Liver (tissue), 8 donors: ENCODE measurements at regions not wholly inside any gene's neighbourhood (a gene's known extent, or its start where the extent isn't known, plus 50 kb on each side); places are given as distances from the start of the nearest gene placed in this dataset.

Experiments
- DNase-seq: peaks from one replicate; pipeline ENCODE4 v3.0.0-alpha.2; 2017; ENCODE audit warnings: low spot score
- H3K27ac ChIP-seq, 2 donors: one replicate each; pipeline ENCODE4 v1.7.0; 2013; ENCODE audit warnings: inconsistent platforms in 2 of 2, low read length in 2 of 2, control low read depth in 1 of 2, low read depth in 1 of 2, mild to moderate bottlenecking in 1 of 2
- H3K27me3 ChIP-seq, 4 donors: one replicate each; pipeline versions ENCODE4 v1.6.1 to v1.7.0; 2013; ENCODE audit warnings: low read length in 3 of 4, inconsistent platforms in 1 of 4, mild to moderate bottlenecking in 1 of 4, moderate library complexity in 1 of 4; ENCODE audit not compliant: control insufficient read depth in 4 of 4, insufficient read depth in 4 of 4
- H3K36me3 ChIP-seq, 4 donors: one replicate each; pipeline versions ENCODE4 v1.6.1 to v1.7.0; 2013; ENCODE audit warnings: low read length in 3 of 4, mild to moderate bottlenecking in 3 of 4, low read depth in 1 of 4, moderate library complexity in 1 of 4; ENCODE audit not compliant: control insufficient read depth in 4 of 4, insufficient read depth in 3 of 4
- H3K4me1 ChIP-seq, 4 donors: one replicate each; pipeline versions ENCODE4 v1.6.1 to v1.7.0; 2013; ENCODE audit warnings: low read length in 3 of 4, mild to moderate bottlenecking in 3 of 4, moderate library complexity in 1 of 4; ENCODE audit not compliant: control insufficient read depth in 4 of 4, insufficient read depth in 4 of 4
- H3K4me3 ChIP-seq, 3 donors: one replicate each; pipeline versions ENCODE4 v1.6.1 to v1.7.0; 2013; ENCODE audit warnings: low read length in 3 of 3, control low read depth in 1 of 3, low read depth in 1 of 3, mild to moderate bottlenecking in 1 of 3
- H3K9ac ChIP-seq, 2 donors: one replicate each; pipeline ENCODE4 v1.7.0; 2013; ENCODE audit warnings: low read length in 2 of 2, mild to moderate bottlenecking in 2 of 2, moderate library complexity in 2 of 2, control low read depth in 1 of 2, low read depth in 1 of 2
- H3K9me3 ChIP-seq, 4 donors: one replicate each; pipeline versions ENCODE4 v1.6.1 to v1.7.0; 2013; ENCODE audit warnings: low read length in 3 of 4; ENCODE audit not compliant: control insufficient read depth in 4 of 4
- EGR1 ChIP-seq, 2 donors: IDR thresholded peaks; 2 replicates each; pipeline ENCODE4 v1.6.1; 2016 to 2018; ENCODE audit warnings: antibody characterized with exemption in 2 of 2, low read depth in 2 of 2
- FOXA1 ChIP-seq: IDR thresholded peaks from 2 replicates; pipeline ENCODE4 v1.6.1; 2016; ENCODE audit warnings: antibody characterized with exemption
- FOXA2 ChIP-seq: IDR thresholded peaks from 2 replicates; pipeline ENCODE4 v1.6.1; 2016; ENCODE audit warnings: antibody characterized with exemption
- GABPA ChIP-seq, 2 donors: IDR thresholded peaks in 1 of 2; conservative IDR thresholded peaks in 1 of 2; 2 replicates each; pipeline ENCODE4 v1.6.1; 2016; ENCODE audit warnings: antibody characterized with exemption in 2 of 2, mild to moderate bottlenecking in 1 of 2, moderate library complexity in 1 of 2
- HNF4A ChIP-seq, 2 donors: conservative IDR thresholded peaks; 2 replicates each; pipeline ENCODE4 v1.6.1; 2016; ENCODE audit warnings: antibody characterized with exemption in 2 of 2, mild to moderate bottlenecking in 2 of 2
- HNF4G ChIP-seq: IDR thresholded peaks from 2 replicates; pipeline ENCODE4 v1.6.1; 2016; ENCODE audit warnings: antibody characterized with exemption
- JUND ChIP-seq, 2 donors: IDR thresholded peaks; 2 replicates each; pipeline ENCODE4 v1.6.1; 2016; ENCODE audit warnings: antibody characterized with exemption in 2 of 2
- NR2F2 ChIP-seq: IDR thresholded peaks from 2 replicates; pipeline ENCODE4 v1.6.1; 2016; ENCODE audit warnings: antibody characterized with exemption
- RAD21 ChIP-seq, 2 donors: IDR thresholded peaks; 2 replicates each; pipeline ENCODE4 v1.6.1; 2016; ENCODE audit warnings: antibody characterized with exemption in 2 of 2, mild to moderate bottlenecking in 2 of 2
- RXRA ChIP-seq, 2 donors: IDR thresholded peaks; 2 replicates each; pipeline ENCODE4 v1.6.1; 2017 to 2018; ENCODE audit warnings: antibody characterized with exemption in 2 of 2, mild to moderate bottlenecking in 1 of 2
- SP1 ChIP-seq: IDR thresholded peaks from 2 replicates; pipeline ENCODE4 v1.6.1; 2018; ENCODE audit warnings: antibody characterized with exemption, mild to moderate bottlenecking
- TAF1 ChIP-seq: conservative IDR thresholded peaks from 2 replicates; pipeline ENCODE4 v1.6.1; 2016; ENCODE audit warnings: antibody characterized with exemption, mild to moderate bottlenecking
- YY1 ChIP-seq: IDR thresholded peaks from 2 replicates; pipeline ENCODE4 v1.6.1; 2016; ENCODE audit warnings: antibody characterized with exemption, mild to moderate bottlenecking
- WGBS: extraction: QIAGEN DNeasy Blood & Tissue Kit; methylation state at CpG from one replicate; pipeline ENCODE4 v1.1.7; 2013; 5-methylcytosine and 5-hydroxymethylcytosine counted together
- TF ChIP-seq, protein P1 (sequence below): fragments of 150-350 bp; IDR thresholded peaks from 2 replicates; pipeline ENCODE4 v1.5.1; 2017; ENCODE audit warnings: improper control_type of control experiment, low read depth, low read length; ENCODE audit not compliant: missing input control
- TF ChIP-seq, protein P2 (sequence below): IDR thresholded peaks from 2 replicates; pipeline ENCODE4 v1.6.1; 2016; ENCODE audit warnings: antibody characterized with exemption
- TF ChIP-seq, protein P3 (sequence below): IDR thresholded peaks from 2 replicates; pipeline ENCODE4 v1.6.1; 2016; ENCODE audit warnings: antibody characterized with exemption
- TF ChIP-seq, protein P4 (sequence below): IDR thresholded peaks from 2 replicates; pipeline ENCODE4 v1.6.1; 2016; ENCODE audit warnings: antibody characterized with exemption, mild to moderate bottlenecking
- TF ChIP-seq, protein P5 (sequence below): IDR thresholded peaks from 2 replicates; pipeline ENCODE4 v1.6.1; 2016; ENCODE audit warnings: antibody characterized with exemption
- donor health status: healthy.
- donor health status: healthy.
- donor health status: healthy.
- donor health status: healthy.
- donor health status: healthy.

DNA sequence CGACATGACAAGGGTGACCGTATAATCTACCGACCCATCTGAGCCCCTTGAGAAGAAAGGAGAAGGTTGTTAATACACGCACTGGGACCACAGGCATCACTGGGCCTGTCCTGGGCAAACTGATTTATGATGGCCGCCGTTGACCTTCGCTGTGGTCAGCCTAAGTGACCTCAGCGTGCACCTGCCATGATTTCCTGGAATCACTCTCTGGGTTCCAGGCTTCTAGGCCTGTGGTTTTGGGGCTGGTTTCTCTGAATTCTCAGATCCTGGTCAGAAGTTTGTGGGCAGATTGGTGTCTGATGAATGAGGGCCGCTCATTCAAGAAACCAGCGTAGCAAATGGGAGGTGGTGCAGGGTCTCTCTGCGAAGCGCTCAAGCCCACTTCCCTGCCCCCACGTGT, 64.0 kb downstream of the SIK1 start:
- DNase-seq, result no peak
- H3K9me3 ChIP-seq, result no peaks in the 10 kb centered on the region
- H3K27ac ChIP-seq, result peak overlapping the region; percentile 74 to 79
- H3K36me3 ChIP-seq, result no peaks in the 10 kb centered on the region
- 92% methylated on average over 13 of the region's 13 CpGs for WGBS
- H3K9ac ChIP-seq, result no peak overlapping the region
- TF ChIP-seq, protein P1, sequence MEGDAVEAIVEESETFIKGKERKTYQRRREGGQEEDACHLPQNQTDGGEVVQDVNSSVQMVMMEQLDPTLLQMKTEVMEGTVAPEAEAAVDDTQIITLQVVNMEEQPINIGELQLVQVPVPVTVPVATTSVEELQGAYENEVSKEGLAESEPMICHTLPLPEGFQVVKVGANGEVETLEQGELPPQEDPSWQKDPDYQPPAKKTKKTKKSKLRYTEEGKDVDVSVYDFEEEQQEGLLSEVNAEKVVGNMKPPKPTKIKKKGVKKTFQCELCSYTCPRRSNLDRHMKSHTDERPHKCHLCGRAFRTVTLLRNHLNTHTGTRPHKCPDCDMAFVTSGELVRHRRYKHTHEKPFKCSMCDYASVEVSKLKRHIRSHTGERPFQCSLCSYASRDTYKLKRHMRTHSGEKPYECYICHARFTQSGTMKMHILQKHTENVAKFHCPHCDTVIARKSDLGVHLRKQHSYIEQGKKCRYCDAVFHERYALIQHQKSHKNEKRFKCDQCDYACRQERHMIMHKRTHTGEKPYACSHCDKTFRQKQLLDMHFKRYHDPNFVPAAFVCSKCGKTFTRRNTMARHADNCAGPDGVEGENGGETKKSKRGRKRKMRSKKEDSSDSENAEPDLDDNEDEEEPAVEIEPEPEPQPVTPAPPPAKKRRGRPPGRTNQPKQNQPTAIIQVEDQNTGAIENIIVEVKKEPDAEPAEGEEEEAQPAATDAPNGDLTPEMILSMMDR, result no peak
- TF ChIP-seq FOXA2 (no peak), FOXA1 (no peak), GABPA (IDR thresholded peaks at IDR 0.05 in 1 of 2, conservative IDR thresholded peaks at IDR 0.05 in 1 of 2) (no peak), SP1 (no peak), EGR1 (IDR thresholded peaks at IDR 0.05; ENCODE audit: low read depth in 2 of 2) (no peak), HNF4G (no peak), HNF4A (conservative IDR thresholded peaks at IDR 0.05) (no peak), JUND (IDR thresholded peaks at IDR 0.05) (no peak), TAF1 (no peak), NR2F2 (no peak), RAD21 (IDR thresholded peaks at IDR 0.05) (no peak), RXRA (IDR thresholded peaks at IDR 0.05) (no peak), YY1 (no peak)
- TF ChIP-seq, protein P2, sequence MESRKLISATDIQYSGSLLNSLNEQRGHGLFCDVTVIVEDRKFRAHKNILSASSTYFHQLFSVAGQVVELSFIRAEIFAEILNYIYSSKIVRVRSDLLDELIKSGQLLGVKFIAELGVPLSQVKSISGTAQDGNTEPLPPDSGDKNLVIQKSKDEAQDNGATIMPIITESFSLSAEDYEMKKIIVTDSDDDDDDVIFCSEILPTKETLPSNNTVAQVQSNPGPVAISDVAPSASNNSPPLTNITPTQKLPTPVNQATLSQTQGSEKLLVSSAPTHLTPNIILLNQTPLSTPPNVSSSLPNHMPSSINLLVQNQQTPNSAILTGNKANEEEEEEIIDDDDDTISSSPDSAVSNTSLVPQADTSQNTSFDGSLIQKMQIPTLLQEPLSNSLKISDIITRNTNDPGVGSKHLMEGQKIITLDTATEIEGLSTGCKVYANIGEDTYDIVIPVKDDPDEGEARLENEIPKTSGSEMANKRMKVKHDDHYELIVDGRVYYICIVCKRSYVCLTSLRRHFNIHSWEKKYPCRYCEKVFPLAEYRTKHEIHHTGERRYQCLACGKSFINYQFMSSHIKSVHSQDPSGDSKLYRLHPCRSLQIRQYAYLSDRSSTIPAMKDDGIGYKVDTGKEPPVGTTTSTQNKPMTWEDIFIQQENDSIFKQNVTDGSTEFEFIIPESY, result no peak
- TF ChIP-seq, protein P3, sequence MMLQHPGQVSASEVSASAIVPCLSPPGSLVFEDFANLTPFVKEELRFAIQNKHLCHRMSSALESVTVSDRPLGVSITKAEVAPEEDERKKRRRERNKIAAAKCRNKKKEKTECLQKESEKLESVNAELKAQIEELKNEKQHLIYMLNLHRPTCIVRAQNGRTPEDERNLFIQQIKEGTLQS, result no peak
- TF ChIP-seq, protein P4, sequence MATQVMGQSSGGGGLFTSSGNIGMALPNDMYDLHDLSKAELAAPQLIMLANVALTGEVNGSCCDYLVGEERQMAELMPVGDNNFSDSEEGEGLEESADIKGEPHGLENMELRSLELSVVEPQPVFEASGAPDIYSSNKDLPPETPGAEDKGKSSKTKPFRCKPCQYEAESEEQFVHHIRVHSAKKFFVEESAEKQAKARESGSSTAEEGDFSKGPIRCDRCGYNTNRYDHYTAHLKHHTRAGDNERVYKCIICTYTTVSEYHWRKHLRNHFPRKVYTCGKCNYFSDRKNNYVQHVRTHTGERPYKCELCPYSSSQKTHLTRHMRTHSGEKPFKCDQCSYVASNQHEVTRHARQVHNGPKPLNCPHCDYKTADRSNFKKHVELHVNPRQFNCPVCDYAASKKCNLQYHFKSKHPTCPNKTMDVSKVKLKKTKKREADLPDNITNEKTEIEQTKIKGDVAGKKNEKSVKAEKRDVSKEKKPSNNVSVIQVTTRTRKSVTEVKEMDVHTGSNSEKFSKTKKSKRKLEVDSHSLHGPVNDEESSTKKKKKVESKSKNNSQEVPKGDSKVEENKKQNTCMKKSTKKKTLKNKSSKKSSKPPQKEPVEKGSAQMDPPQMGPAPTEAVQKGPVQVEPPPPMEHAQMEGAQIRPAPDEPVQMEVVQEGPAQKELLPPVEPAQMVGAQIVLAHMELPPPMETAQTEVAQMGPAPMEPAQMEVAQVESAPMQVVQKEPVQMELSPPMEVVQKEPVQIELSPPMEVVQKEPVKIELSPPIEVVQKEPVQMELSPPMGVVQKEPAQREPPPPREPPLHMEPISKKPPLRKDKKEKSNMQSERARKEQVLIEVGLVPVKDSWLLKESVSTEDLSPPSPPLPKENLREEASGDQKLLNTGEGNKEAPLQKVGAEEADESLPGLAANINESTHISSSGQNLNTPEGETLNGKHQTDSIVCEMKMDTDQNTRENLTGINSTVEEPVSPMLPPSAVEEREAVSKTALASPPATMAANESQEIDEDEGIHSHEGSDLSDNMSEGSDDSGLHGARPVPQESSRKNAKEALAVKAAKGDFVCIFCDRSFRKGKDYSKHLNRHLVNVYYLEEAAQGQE, result no peak
- TF ChIP-seq, protein P5, sequence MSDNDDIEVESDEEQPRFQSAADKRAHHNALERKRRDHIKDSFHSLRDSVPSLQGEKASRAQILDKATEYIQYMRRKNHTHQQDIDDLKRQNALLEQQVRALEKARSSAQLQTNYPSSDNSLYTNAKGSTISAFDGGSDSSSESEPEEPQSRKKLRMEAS, result no peak
- no peaks in the 10 kb centered on the region for H3K4me1 ChIP-seq
- no peaks in the 10 kb centered on the region for H3K27me3 ChIP-seq
- H3K4me3 ChIP-seq, result no peak overlapping the region
